Glutamatergic neuron (in vitro differentiated cells): ENCODE measurements at regions not wholly inside any gene's neighbourhood (a gene's known extent, or its start where the extent isn't known, plus 50 kb on each side); places are given as distances from the start of the nearest gene placed in this dataset.

Source experiments
- DNase-seq: peaks from one replicate; pipeline ENCODE4 v3.0.0; 2022
- H3K27ac Mint-ChIP-seq: one replicate; pipeline ENCODE4 v1.8.0; 2020; ENCODE audit warnings: mild to moderate bottlenecking, mixed read lengths, inconsistent platforms; ENCODE audit not compliant: unreplicated experiment
- H3K27me3 Mint-ChIP-seq: one replicate; pipeline ENCODE4 v1.8.0; 2020; ENCODE audit warnings: mild to moderate bottlenecking, moderate library complexity, mixed read lengths, inconsistent platforms; ENCODE audit not compliant: unreplicated experiment
- H3K36me3 Mint-ChIP-seq: one replicate; pipeline ENCODE4 v1.8.0; 2020; ENCODE audit warnings: mild to moderate bottlenecking, mixed read lengths, inconsistent platforms; ENCODE audit not compliant: unreplicated experiment
- H3K4me1 Mint-ChIP-seq: one replicate; pipeline ENCODE4 v1.8.0; 2020; ENCODE audit warnings: mild to moderate bottlenecking, low read depth, mixed read lengths, inconsistent platforms; ENCODE audit not compliant: unreplicated experiment
- H3K4me3 Mint-ChIP-seq: one replicate; pipeline ENCODE4 v1.8.0; 2020; ENCODE audit warnings: mild to moderate bottlenecking, mixed read lengths, inconsistent platforms; ENCODE audit not compliant: unreplicated experiment
- H3K9me3 Mint-ChIP-seq: one replicate; pipeline ENCODE4 v1.8.0; 2020; ENCODE audit warnings: mild to moderate bottlenecking, moderate library complexity, mixed read lengths, inconsistent platforms; ENCODE audit not compliant: unreplicated experiment
- TF ChIP-seq, protein P1 (sequence below): fragments of 200-600 bp; sonication (generic); IDR thresholded peaks from one replicate; pipeline ENCODE4 v1.5.0; 2021; ENCODE audit not compliant: partially characterized antibody, unreplicated experiment

DNA sequence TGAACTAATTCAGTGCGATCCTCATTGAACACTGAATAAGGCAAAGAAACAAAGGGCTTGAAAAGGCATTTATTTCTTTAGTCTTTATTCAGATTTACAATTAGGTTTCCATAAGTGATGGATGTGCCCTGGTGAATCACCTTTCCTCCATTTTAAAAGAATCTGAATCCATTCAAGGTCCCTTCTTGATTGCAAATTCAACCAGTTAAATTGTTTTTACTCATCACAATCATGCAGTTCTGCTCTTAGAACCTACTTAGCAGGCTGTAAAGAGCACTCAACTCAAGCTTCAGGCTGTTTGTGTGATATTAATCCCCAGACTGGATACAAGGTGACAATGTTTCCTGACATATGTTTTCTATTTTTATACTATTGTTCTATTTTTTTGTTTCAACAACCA, 321.0 kb downstream of the TBC1D4 start:
- no peak for DNase-seq
- peaks cover 6% of the 10 kb centered on the region for H3K36me3 Mint-ChIP-seq
- peaks cover 3% of the 10 kb centered on the region for H3K9me3 Mint-ChIP-seq
- peaks cover 4% of the 10 kb centered on the region for H3K27me3 Mint-ChIP-seq
- H3K4me3 Mint-ChIP-seq: no peak overlapping the region
- no peak overlapping the region for H3K27ac Mint-ChIP-seq
- H3K4me1 Mint-ChIP-seq: no peaks in the 10 kb centered on the region
- TF ChIP-seq, protein P1, sequence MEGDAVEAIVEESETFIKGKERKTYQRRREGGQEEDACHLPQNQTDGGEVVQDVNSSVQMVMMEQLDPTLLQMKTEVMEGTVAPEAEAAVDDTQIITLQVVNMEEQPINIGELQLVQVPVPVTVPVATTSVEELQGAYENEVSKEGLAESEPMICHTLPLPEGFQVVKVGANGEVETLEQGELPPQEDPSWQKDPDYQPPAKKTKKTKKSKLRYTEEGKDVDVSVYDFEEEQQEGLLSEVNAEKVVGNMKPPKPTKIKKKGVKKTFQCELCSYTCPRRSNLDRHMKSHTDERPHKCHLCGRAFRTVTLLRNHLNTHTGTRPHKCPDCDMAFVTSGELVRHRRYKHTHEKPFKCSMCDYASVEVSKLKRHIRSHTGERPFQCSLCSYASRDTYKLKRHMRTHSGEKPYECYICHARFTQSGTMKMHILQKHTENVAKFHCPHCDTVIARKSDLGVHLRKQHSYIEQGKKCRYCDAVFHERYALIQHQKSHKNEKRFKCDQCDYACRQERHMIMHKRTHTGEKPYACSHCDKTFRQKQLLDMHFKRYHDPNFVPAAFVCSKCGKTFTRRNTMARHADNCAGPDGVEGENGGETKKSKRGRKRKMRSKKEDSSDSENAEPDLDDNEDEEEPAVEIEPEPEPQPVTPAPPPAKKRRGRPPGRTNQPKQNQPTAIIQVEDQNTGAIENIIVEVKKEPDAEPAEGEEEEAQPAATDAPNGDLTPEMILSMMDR: no peak

DNA sequence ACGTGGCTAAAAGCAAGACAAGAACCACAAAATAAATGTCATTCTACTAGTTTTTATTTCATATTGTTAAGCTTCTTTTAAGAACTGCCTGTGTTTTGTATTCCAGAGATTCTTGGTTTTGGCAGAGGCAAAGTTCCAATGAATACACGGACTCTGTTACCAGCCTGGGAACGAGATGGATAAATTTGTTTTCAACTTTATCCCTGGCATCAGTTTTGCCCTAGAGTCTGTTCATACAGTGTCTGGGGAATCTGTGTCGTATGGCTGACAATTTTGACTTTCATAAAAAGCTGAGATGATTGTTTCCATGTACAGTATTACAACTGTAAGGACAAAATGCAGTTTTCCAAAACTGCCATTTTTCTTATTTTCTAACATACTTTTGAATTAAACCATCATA, 327.6 kb downstream of the TBC1D4 start:
- Mint-ChIP-seq H3K27me3 (no peaks in the 10 kb centered on the region), H3K27ac (no peak overlapping the region), H3K4me1 (no peaks in the 10 kb centered on the region), H3K4me3 (no peak overlapping the region), H3K36me3 (peaks cover 19% of the 10 kb centered on the region), H3K9me3 (peaks cover 6% of the 10 kb centered on the region)
- no peak for DNase-seq
- TF ChIP-seq, protein P1: no peak

DNA sequence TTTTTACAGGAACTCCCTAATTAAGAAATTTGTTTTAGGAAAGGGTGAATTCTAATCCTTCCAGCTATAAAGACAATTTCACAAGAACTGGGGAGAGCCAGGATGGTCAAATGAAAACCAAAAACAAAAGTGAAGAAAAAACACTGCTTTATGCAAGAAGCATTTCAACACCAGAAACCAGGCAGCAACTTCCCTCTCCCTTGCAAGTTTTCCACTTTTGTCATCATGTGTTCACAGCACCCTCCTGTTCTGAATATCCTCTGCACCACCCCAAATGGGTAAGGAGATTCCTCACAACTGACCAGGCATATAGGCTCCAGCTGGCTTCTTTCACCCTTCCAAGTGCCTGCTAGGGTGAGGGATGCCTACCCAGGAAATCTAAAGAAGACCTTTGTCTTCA, 328.1 kb downstream of the TBC1D4 start:
- Mint-ChIP-seq H3K4me3 (no peak overlapping the region), H3K27me3 (no peaks in the 10 kb centered on the region), H3K36me3 (peaks cover 19% of the 10 kb centered on the region), H3K4me1 (no peaks in the 10 kb centered on the region), H3K27ac (no peak overlapping the region), H3K9me3 (peaks cover 6% of the 10 kb centered on the region)
- TF ChIP-seq, protein P1: no peak
- no peak for DNase-seq

DNA sequence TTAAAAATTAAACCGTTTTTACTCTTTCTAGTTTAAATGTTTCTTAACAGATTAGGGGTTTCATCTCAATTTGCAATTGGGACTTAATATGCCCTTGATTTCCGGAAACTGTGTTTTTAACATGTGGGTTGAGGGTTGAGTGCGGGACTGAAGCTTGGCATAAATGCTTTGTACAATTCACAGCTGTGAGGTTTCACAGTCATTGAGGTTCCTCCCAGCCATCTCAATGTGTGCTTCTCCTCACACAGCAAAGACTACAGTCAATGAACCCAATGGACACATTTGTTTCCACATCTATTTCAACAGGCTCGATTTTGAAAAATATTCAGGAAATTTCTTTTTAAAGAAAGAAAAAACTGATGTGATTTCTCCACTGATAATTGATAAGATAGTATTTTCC, 328.6 kb downstream of the TBC1D4 start:
- peaks cover 19% of the 10 kb centered on the region for H3K36me3 Mint-ChIP-seq
- no peak overlapping the region for H3K4me3 Mint-ChIP-seq
- no peak overlapping the region for H3K27ac Mint-ChIP-seq
- H3K9me3 Mint-ChIP-seq: peaks cover 6% of the 10 kb centered on the region
- H3K27me3 Mint-ChIP-seq: no peaks in the 10 kb centered on the region
- no peak for DNase-seq
- no peaks in the 10 kb centered on the region for H3K4me1 Mint-ChIP-seq
- TF ChIP-seq, protein P1: no peak

DNA sequence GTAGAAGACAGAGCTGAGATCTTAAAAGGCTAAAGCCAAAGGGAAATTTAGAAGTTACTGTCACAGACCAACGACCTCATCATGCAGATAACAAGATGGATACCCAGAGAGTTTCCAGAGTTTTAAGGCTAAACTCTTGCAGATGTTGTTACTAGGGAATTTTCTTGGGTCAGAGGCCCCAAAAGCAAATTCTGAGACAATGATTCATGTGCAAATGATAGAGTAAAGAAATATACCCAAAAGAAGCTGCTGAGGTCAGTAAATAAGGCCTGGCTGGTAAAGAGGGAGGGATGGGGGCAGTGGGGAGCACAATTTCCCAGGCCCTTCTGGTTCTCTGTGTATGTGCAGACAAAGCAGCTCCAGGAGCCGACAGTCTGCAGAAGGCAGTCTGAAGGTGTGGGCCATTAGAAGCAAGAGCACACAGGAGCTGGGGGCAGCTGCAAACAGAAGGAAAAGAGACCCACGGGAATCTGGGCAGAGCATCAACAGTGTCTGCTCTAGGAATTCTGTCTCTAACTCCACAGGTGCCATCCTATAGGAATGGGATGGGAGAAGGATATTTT, 330.8 kb downstream of the TBC1D4 start:
- peaks cover 14% of the 10 kb centered on the region for H3K36me3 Mint-ChIP-seq
- H3K27ac Mint-ChIP-seq: no peak overlapping the region

More for the DNA sequence above, 330.8 kb downstream of the TBC1D4 start:
- no peak for DNase-seq
- H3K4me3 Mint-ChIP-seq: no peak overlapping the region
- no peaks in the 10 kb centered on the region for H3K27me3 Mint-ChIP-seq
- TF ChIP-seq, protein P1: no peak
- H3K9me3 Mint-ChIP-seq: peaks cover 4% of the 10 kb centered on the region
- H3K4me1 Mint-ChIP-seq: no peaks in the 10 kb centered on the region
